ENCODE measurements at regions not wholly inside any gene's neighbourhood (a gene's known extent, or its start where the extent isn't known, plus 50 kb on each side); places are given as distances from the start of the nearest gene placed in this dataset.

GRCh38 chr6:51466427-51466826 lies 621.0 kb downstream of the PKHD1 start:
- Histone ChIP-seq H2AFZ (ENCODE audit: control insufficient read depth, low read depth, low read length) (no peak overlapping the region), H3K9ac (ENCODE audit: control insufficient read depth, insufficient read depth, low read length) (no peak overlapping the region), H3K4me2 (ENCODE audit: control insufficient read depth, insufficient read depth) (no peak overlapping the region), H3K79me2 (ENCODE audit: control insufficient read depth, insufficient read depth, low read length) (no peaks in the 10 kb centered on the region), H3K4me3 (no peak overlapping the region), H3K4me1 (ENCODE audit: control insufficient read depth, insufficient read depth, low read length) (0 out of 2 replicates have a peak, but pooled peaks cover under 1% of the 10 kb centered on the region), H3K36me3 (ENCODE audit: control insufficient read depth in 2 of 2, insufficient read depth in 2 of 2, low read length in 1 of 2) (no peaks in the 10 kb centered on the region), H3K27ac (ENCODE audit: control insufficient read depth, insufficient read depth) (no peak overlapping the region), H3K9me3 (replicated peaks; ENCODE audit: control insufficient read depth, insufficient read depth, low read length) (no peaks in the 10 kb centered on the region; the same call in 2 of the 3 replicates), H4K20me1 (ENCODE audit: control insufficient read depth, insufficient read depth) (no peaks in the 10 kb centered on the region), H3K27me3 (replicated peaks in 1 of 2; ENCODE audit: control insufficient read depth in 2 of 2, insufficient read depth in 2 of 2, low read length in 1 of 2) (no peaks in the 10 kb centered on the region)
- intact Hi-C loops (cut with micrococcal nuclease; ENCODE audit: unreplicated experiment) (no loop called here), in situ Hi-C loops (cut with MboI) (no loop called here)
- WGBS (ENCODE audit: insufficient coverage, insufficient replicate concordance, low lambda C conversion rate, missing lambda C conversion rate), result 82% methylated on average over 9 of the region's 9 CpGs
- SMC1A ChIA-PET (ENCODE audit: uncharacterized antibody, unreplicated experiment), result interaction anchor here (0.6 kb wide), 2 partner anchors 17 to 96 kb away, joined by 3 read pairs; no protein-coding TSS in a partner anchor
- FAIRE-seq (no peak), DNase-seq (ENCODE audit: low read depth, low spot score) (no peak), ATAC-seq (no peak)
- RAD21 ChIA-PET (ENCODE audit: unreplicated experiment), result no interaction called here
- no TSS peak for BruUV-seq (replicated peaks)
- CTCF ChIA-PET, result interaction anchor here (0.8 kb wide), 1 partner anchor 360 kb away, joined by 3 read pairs; no protein-coding TSS in a partner anchor
- POLR2A ChIA-PET, result no interaction called here
- TF ChIP-seq E2F8 (IDR thresholded peaks at IDR 0.05; ENCODE audit: low read depth, partially characterized antibody), result no peak
- TF ChIP-seq CBX5 (IDR thresholded peaks at IDR 0.05; ENCODE audit: low read depth), result no peak
- no peak for TF ChIP-seq FOS (IDR thresholded peaks at IDR 0.05; ENCODE audit: borderline replicate concordance, extremely low read depth, insufficient read length)
- TF ChIP-seq TCF3 (IDR thresholded peaks at IDR 0.05; ENCODE audit: borderline replicate concordance, insufficient read depth, low read depth, low read length), result no peak
- TF ChIP-seq FOXK2 (IDR thresholded peaks at IDR 0.05), result no peak
- no peak for TF ChIP-seq ZBTB11 (CRISPR knock-in tag; IDR thresholded peaks at IDR 0.05)
- TF ChIP-seq YBX1 (IDR thresholded peaks at IDR 0.05), result no peak
- TF ChIP-seq CEBPZ (IDR thresholded peaks at IDR 0.05; ENCODE audit: low read depth, low read length), result no peak
- no peak for TF ChIP-seq IRF3 (IDR thresholded peaks at IDR 0.05)
- no peak for TF ChIP-seq PAX8 (IDR thresholded peaks at IDR 0.05)
- TF ChIP-seq POLR2AphosphoS2 (IDR thresholded peaks at IDR 0.05; ENCODE audit: low read depth, low read length), result no peak
- no peak for TF ChIP-seq BRCA1 (IDR thresholded peaks at IDR 0.05; ENCODE audit: low read depth, low read length)
- TF ChIP-seq ZNF207 (IDR thresholded peaks at IDR 0.05; ENCODE audit: borderline replicate concordance), result no peak
- TF ChIP-seq RBBP5 (conservative IDR thresholded peaks at IDR 0.05), result no peak

Measured in GM12878 (cell line).